SK-N-MC (cell line): ENCODE measurements at regions not wholly inside any gene's neighbourhood (a gene's known extent, or its start where the extent isn't known, plus 50 kb on each side); places are given as distances from the start of the nearest gene placed in this dataset.

Experiments used
- EZH2 ChIP-seq: fragments of 200-600 bp; sonication (generic); IDR thresholded peaks from one replicate; pipeline ENCODE4 v1.6.1; 2017; ENCODE audit warnings: antibody characterized with exemption
- POLR2AphosphoS5 ChIP-seq: IDR thresholded peaks from 2 replicates; pipeline ENCODE4 v1.6.1; 2012; ENCODE audit warnings: mild to moderate bottlenecking, low read depth, low read length, borderline replicate concordance

DNA sequence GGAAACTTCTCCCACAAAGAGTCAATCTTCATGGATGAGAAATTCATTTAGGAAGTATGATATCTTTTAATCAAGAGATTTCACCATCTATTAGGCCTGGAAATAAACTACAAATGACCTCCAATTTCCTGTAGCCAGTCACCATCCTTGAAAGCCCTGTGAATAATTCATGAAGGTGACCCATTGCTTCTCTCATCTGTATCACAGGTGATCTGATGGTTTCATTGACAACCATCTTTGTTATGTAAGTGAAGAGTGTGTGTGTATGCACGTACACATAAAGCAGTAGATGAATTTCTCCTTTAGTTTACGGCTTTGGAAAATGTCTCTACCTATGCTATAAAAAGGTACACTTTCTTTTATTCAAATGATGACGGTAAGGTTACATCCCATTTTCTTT lies 644.1 kb upstream of the KLF4 start:
- no peak for TF ChIP-seq EZH2
- no peak for TF ChIP-seq POLR2AphosphoS5
